HL-60 (cell line): ENCODE measurements at regions not wholly inside any gene's neighbourhood (a gene's known extent, or its start where the extent isn't known, plus 50 kb on each side); places are given as distances from the start of the nearest gene placed in this dataset.

Experiments used
- DNase-seq, 2 experiments: peaks; one replicate each; pipeline ENCODE4 v3.0.0-alpha.2; 2010 to 2020; ENCODE audit warnings: low read depth in 1 of 2, low spot score in 1 of 2
- H3K27ac ChIP-seq: fragments of 250-450 bp; sonication (Bioruptor Pico); replicated peaks from 2 replicates; pipeline ENCODE4 v1.5.1; 2020; ENCODE audit warnings: mild to moderate bottlenecking, moderate library complexity
- H3K27me3 ChIP-seq: fragments of 250-450 bp; sonication (Bioruptor Pico); 2 replicates; pipeline ENCODE4 v1.5.1; 2021; ENCODE audit warnings: mild to moderate bottlenecking, moderate library complexity; ENCODE audit not compliant: insufficient read depth, poor library complexity, severe bottlenecking
- H3K4me3 ChIP-seq: replicated peaks from 2 replicates; pipeline ENCODE4 v1.5.1; 2011; ENCODE audit warnings: mild to moderate bottlenecking, control low read depth, low read length; ENCODE audit not compliant: insufficient read depth
- CTCF ChIP-seq: IDR thresholded peaks from one replicate; pipeline ENCODE4 v1.5.1; 2011; ENCODE audit warnings: low read length, control low read depth, inconsistent platforms; ENCODE audit not compliant: insufficient read depth
- GABPA ChIP-seq: IDR thresholded peaks from 2 replicates; pipeline ENCODE4 v1.6.1; 2012; ENCODE audit warnings: low read depth
- POLR2AphosphoS5 ChIP-seq: IDR thresholded peaks from 2 replicates; pipeline ENCODE4 v1.6.1; 2012; ENCODE audit warnings: low read depth
- REST ChIP-seq: IDR thresholded peaks from 2 replicates; pipeline ENCODE4 v1.6.1; 2012; ENCODE audit warnings: low read depth; ENCODE audit not compliant: insufficient replicate concordance
- SPI1 ChIP-seq: IDR thresholded peaks from 2 replicates; pipeline ENCODE4 v1.6.1; 2012; ENCODE audit warnings: low read depth, mild to moderate bottlenecking, borderline replicate concordance

- no peaks in the 10 kb centered on the region for H3K27me3 ChIP-seq
- no peak for DNase-seq
- no peak overlapping the region for H3K4me3 ChIP-seq
- no peak overlapping the region for H3K27ac ChIP-seq
- TF ChIP-seq REST = no peak
Measured at GRCh38 chr4:4593596-4594284, 51.9 kb upstream of the STX18 start.

- Histone ChIP-seq H3K4me3 (no peak overlapping the region), H3K27ac (no peak overlapping the region), H3K27me3 (no peaks in the 10 kb centered on the region)
- no peak for TF ChIP-seq CTCF
- TF ChIP-seq POLR2AphosphoS5 = no peak
- TF ChIP-seq SPI1 = no peak
- TF ChIP-seq REST = no peak
- TF ChIP-seq GABPA = no peak
- DNase-seq = no peak
Measured at GRCh38 chr4:4592414-4592813, 50.6 kb upstream of the STX18 start.
